Dedifferentiated amniotic fluid mesenchymal stem cell (primary cell): ENCODE measurements at regions not wholly inside any gene's neighbourhood (a gene's known extent, or its start where the extent isn't known, plus 50 kb on each side); places are given as distances from the start of the nearest gene placed in this dataset.

Experiments used
- DNase-seq: peaks from one replicate; pipeline ENCODE4 v3.0.0-alpha.2; 2016; ENCODE audit errors: extremely low spot score

DNA sequence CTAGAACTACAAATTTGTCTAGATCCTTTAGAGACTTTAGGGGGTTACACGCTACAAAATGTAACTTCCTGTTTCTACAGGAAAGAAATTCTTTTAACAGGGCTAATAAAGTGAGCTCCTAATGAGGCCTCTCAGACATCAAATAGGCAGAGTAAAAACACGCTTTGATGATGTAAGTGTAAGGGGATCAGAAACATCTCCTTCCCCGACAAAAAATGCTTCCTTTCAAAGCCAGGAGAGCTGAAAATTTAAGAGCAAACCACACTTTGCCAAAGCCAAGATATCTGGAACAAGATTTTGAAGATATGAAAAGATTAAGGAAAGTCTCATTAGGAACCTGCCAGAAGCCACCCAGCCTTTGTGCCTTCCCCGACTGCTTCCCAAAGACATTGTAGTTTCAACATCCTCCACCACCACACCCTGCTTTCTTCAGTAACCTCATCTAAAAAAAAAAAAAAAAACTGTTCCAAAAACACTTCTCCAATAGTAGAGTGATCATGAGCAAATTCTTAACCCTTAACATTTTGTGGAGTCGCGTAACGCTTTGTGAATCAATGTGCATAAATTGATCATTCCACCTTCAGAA, 505.0 kb upstream of the THBS1 start:
- DNase-seq: no peak

DNA sequence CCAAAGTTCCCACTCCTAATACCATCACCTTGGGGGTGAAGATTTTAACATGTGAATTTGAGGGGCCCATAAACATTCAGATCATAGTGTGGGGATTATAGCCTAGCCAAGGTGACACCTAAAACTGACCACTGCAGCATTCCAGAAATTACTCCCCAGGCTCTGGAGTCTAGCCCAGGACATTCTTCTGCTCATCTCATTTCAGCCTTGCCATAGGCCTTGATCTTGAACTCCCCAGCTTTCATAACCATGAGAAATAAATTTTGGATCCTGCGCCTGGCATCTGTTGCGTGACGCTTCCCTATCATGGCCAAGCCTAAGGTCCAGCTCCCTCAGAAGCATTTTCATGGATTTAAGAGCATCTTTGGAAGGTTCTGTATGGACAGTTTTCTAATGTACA, 502.9 kb upstream of the THBS1 start:
- no peak for DNase-seq

DNA sequence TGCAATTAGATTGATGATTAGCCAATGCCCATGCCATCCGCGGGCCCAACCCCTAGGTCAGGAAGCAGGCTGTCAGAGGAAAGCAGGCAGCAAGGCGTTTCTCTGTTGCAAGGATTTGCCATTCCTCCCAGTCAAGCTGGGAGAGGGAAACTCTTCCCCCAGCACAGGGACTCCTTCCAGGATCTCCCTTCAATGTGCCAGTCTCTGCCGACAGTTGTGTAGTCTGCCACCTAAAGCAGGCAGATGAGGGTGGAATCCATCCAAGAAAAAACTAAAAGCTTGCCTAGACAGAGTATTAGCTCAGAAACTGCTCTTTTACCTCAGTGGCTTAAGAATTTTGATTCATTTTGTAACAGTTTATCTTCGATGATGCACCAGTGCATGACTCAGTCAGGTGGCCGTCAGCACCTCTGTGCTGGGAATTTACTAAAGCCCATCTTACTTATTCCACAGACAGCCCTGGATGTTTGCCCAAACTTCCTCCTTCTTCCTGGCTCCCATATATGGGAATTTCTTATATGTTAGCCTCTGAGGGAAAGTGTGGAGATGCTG, 501.5 kb upstream of the THBS1 start:
- DNase-seq: no peak

DNA sequence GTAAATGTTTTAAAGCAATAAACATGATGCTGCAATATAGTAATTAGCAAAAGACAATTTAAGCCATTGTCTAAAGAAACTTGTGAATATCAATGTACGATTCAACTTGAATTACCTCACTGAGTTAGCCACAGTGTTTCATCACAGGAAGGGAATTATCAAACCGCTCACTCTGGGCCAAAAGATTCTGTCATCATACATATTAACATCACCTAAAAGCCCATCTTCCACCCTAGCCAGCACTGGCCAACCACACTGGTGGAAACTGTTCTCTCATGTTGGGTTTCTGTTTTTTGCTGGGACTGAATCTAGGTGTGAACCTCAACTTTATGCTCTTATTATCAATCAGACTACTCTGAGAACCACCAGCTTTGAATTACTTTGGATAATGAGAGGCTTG, 497.7 kb upstream of the THBS1 start:
- DNase-seq: no peak

DNA sequence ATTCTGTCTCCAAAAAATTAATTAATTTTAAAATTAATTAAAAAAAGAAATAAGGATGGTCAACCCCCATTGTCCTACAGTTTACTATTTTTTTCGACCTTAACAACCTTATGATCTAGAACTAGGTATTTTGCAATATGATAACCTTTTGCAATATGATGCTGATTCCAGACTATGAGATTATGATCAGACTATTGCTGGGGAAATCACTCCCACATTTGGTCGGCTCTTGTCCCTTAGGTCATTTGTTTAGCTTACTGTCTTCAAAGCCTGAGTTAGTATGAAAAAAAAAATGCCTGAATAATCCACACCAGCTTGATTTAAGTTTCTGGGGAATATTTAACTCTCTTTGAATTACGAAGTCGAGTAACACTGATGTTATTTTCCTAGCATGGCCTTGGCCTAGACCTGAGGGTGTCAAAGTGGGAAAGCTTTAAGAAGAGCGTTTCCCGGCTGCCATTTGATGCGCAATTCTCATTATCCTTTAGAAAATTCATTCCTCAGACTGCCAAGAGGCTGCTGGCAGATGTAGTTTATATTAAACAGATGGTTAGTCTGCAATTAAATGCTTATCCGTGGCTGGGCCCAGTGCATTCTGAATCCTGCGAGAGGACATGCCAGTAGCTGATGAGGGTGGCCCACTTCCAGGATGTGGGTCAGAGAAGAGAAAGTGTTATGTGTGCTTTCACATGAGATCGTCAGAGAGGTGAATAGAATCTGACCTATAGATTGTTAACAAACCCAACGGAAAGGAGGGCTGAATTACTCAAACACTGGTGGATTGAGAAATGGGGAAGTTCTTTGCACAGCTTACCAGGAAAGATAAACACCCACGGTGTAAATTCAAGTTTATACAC, 496.0 kb upstream of the THBS1 start:
- DNase-seq: peak; percentile 20

DNA sequence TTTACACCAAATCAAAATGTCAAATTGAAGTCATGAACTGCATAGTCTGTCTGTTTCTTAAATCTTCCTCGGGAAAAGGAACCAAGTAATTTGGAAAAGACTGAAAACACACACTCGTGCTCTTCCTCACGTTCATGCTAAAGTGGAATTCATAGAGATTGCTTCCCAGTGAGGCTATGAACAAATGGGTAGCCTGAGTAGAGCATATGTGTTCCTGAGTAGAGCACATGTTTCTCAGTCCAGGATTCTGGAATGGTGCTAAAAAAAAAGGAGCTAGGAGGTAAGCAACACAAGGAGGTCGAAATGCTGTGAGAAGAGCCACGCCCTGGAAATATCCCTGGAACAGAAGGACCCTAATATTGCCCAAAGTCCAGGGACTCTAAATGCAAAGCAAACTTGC, 494.2 kb upstream of the THBS1 start:
- DNase-seq: no peak

DNA sequence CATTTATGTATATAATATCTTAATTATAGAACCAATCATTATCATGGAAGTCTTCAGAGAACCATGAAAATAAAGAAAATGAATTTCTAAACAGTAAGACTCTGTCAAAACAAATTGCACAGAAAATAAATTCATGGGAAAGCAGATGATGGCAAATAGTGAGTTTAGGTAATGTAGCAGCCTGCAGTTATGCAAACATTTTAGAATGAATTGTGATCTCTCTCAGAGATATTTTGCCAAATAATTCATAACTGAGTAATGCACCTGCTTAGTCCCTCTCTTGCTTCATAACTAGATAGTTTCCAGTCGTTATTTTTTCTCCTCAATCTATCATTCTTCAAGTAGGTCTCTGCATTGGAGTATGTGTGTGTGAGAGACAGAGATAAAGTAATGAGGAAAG, 492.7 kb upstream of the THBS1 start:
- DNase-seq: no peak

DNA sequence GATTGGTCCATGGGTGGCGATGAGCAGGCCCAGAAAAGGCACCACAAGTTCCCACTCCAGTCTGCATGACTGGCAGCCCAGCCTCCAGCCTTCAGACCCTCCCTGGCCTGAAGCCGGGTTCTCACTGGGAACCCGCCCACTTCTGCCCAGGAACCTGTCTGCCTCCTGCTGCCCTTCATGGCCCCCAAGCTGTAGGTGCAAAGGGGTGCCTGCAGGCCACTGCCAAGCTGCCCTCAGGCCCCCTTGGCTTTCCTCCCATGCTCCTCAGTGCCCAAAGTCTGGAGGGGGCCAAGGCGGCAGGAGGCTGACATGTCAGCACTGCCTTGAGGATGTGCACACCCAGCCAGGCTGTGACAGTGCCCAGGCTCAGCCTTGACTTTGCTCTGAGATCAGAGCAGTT, 488.5 kb upstream of the THBS1 start:
- DNase-seq: no peak

DNA sequence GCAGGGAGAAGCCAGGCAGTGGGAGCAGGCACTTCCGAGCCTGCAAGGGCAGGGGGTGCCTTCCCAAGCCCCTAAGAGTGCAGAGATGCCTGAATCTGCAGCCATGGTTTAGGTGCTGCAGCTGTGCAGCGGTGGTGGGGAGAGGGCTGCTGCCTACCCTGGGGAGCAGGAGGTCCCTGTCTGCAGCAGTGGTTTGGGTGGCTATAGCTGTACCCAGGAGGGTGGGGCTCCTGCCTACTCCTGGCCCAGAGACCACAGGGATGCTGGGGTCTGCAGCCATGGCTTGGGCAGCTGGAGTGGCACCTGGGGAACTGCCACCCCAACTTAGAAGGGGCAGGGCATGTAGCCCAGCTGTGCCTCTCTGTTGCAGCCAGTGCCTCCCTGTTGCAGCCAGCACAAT, 488.1 kb upstream of the THBS1 start:
- DNase-seq: no peak

DNA sequence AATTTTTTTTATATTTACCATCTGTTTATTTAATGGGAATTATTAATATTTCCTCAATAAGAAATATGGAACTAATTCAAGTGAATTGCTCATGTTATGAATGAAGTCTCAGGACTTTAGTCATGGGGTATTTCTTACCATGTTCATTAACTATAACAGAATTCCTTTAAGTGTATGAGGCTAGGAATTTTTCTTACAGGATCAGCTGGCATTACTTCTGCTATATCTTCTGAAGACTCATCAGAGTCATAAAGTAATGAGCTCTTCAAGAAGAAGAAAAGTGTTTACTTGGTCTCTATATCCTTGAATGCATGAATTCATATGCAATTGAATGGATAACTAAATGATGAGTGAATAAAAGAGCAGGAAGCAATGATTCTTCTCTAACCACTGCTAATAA, 486.8 kb upstream of the THBS1 start:
- DNase-seq: no peak

DNA sequence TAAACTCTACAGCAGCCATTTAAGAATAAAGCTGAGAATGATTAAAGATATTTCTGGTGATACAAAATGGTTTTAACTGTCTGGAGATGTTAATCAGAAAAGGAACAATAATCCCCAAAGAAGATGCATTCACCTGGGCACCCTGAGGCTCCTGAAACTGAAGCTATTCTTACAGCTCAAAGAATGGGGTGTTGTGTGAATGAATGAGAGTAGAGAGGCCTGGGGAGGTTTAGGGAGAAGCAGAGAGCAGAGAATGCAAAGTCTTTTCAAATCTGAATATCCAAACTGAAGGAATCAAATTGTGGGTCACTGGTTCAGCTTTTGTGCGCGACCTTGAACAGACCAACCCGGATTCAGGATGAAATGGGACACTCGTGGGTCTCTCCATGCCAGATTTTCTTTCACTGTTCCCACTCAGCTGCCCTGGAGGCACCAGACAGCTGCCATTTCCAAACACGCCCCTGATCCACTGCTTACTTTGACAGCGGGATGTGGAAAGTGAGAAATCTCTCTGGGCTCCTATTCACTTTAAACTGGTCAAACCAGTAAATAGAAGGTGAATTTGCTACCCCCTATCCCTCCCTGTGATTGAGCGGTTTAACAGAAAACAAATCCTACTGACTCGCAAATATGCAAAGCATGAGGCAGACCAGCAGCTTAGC, 485.5 kb upstream of the THBS1 start:
- no peak for DNase-seq

DNA sequence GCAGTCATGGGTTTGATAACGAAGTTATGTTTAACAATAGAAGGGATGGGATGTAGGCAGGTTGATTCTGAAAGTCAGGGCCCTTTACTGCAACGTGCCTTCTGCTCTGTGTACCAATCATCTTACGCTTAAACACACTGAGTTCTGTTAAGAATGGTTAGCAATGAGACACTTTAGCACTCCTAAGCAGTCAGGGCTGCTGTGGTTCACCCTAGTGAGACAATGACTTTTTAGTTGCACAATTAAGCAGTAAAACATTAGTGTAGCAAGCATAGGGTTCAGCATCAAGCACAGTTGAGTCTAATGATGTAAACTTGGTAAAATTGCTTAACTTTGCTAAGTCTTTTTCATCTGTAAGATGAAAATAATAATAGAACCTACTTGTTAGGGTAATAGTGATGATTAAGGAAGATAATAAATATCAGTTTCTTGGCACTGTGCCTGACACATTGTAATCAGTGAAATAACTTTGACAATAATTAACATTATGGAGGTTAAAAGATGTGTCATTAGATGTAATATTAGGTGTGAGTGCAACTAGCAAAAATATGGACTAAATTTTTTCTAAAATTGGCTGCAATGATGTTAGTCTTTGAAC, 484.2 kb upstream of the THBS1 start:
- DNase-seq: no peak

DNA sequence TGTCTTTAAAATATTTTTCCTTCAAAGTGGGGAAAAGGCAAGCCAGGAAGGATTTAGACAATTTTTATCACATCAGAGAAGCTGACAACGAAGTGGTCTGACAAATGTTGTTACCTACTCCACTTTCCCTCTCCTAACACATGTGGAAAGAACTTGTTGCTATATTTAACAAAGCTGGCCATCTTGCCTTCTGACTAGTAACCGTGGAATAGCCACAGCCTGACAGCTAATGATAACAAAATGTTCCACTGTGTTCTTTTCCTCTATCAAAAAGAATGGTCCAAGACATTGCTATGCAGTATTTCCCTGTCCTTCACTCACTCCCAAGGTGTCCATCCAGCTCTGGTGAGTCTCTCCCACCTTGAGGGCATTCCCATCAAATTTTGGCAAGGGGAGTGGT, 481.4 kb upstream of the THBS1 start:
- DNase-seq: no peak

DNA sequence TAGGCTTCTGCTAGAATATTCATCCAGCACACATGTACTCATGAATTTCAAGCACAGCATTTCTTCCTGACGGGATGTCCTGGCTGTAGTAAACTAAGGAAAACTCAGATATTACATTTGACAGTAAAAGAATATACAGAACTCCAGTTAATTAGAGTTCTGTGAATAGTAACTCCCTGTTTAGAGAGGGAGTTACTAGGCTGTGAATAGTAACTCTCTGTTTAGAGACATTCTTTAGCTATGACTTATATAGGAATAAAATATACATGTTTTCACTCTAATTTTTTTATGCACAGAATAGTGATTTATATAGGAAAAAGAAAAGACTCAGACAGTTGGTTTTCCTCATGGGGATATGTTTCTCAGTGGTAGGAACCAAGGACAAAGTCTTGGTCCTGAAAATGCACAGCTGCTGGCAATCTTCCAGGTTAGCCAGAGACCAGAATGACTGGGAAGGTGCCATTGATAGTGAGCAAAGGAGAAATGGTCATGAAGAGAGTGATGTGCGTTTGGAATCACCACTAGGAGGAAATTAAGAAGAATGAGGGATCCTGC, 480.7 kb upstream of the THBS1 start:
- DNase-seq: no peak

DNA sequence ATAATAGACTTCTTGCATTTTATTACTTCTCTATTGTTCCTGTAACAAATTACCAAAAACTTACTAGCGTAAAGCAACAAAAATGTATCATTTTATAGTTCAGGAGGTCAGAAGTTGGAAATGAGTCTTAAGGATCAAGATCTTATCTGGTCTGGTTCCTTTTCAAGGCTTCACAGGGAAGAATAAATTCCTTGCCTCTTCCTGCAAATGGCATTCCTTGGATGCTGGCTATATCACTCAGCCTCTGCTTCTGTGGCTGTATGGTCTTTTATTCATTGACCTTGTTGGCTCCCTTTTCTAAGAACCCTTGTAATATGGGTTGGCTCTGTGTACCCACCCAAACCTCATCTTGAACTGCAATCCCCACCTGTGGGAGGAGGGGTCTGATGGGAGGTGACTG, 478.4 kb upstream of the THBS1 start:
- no peak for DNase-seq

DNA sequence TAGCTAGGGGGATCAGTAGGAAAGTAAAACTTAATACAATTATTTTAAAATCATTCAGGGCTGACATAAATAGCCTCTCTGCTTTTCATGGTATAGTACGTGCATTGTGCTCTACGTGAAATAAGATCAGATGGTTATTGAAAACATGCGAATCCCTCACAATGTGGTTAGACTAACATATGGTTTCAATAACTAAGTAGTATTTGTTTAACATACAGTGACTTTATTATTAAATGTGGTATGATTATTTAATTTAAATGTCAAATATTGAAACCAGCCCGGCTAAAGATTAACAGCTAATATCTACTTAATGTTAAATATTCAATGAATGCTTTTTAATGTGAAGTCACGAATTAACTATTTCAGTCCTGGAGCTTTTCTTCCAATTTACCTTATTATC, 473.9 kb upstream of the THBS1 start:
- DNase-seq: no peak

DNA sequence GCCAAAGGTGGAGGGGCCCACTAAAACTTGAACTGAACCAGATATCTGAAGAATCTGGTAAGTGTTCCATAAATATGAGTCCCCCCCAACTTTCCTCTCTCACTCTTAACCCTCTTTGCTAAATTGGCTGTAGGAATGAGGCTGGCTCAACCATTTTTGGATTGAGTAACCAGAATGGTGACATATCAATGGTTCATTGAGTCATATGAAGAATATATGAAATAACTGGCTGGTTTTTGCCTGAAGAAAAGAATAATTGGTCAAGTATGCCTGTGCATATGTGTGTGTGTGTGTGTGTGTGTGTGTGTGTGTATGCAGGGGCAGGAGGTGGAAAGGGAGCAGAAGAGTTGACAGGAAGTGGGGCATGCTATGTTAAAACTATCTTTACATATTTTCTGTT, 472.9 kb upstream of the THBS1 start:
- DNase-seq: no peak

DNA sequence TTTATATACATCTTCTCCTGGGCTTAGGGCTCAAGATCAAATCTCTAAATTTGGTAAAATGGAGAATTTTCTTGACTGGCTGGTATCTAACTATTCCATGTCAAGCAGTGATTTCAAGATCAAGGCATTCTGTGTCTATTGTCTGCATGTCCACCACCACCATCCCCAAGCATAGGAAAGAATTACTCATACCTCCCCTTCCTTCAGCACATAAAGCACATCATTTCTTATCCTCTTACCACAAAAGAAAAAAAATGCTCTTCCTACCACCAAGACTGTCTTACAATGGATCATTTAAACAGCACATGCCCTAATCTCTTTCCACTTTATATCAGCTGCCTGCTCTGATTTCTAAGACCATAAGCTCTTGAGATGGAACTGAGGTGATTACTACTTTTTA, 470.5 kb upstream of the THBS1 start:
- DNase-seq: no peak

DNA sequence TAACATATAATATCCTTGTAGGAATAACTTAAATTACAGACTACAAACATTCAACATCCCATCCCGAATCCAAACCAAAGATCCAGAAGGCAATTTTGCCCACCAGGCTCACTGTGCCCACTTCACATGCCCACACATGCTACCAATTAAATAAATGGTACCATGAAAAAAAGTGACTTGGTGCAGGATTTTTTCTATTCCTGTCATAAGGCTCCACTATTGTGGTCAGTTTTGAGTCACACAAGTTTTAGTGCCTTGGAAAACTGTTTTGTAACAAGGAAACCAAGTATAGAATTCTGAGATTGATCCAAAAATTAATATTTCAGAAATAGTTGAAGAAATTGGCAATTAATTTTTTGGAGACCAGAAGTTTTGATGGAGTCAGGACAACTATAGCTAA, 470.1 kb upstream of the THBS1 start:
- no peak for DNase-seq

DNA sequence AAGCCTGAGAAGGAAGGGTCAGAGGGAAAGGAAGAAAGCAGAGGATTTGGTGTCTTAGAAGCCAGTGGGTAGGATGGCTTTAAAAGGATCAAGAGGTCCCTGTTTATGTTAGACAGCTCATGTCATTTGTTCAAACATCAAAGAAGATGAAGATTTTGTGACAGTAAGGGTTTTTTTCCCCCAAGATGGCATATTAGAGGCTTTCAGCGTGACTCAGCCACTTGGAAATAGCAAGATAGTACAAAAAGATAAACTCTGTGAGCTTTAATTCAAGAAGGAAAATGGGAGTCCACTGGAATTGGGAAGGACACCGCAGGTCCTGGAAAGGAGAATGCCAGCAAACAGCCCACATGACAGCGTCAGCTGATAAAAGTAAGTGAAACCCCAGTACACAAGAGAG, 467.1 kb upstream of the THBS1 start:
- DNase-seq: no peak

DNA sequence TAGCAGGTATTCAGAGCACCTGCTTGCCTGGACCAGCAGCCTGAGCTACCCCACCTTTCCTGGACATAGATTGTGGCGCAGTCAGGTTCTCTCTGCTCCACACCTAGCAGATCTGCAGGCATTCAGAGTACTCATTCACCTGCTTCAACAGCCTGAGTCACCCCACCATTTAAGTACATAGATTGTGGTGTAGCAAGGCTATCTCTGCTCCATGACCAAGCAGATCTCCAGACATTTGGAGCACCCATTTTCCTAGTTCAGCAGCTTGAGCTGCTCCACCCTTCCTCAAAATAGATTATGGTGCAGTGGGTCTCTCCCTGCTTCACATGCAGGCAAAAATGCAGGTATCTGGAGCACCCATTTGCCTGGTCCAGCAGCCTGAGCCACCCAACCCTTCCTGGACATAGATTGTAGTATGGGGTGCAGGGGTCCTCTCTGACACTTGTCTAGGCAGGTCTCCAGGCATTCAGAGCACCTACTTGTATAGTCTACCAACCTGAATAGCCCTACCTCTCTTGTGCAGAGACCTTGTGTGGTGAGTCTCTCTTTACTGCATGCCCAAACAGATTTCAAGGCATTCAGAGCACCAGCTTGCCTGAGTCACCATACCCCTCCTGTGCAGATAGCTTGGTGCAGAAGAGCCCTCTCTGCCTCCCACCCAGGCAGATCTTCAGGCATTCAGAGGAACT, 466.0 kb upstream of the THBS1 start:
- DNase-seq: no peak
